ENCODE measurements at regions not wholly inside any gene's neighbourhood (a gene's known extent, or its start where the extent isn't known, plus 50 kb on each side); places are given as distances from the start of the nearest gene placed in this dataset.

GRCh38 chr6:48869595-48869994 is 593.5 kb downstream of the MMUT start:
- TF ChIP-seq REST (IDR thresholded peaks at IDR 0.05; ENCODE audit: low read depth): no peak
- TF ChIP-seq POLR2A (IDR thresholded peaks at IDR 0.05; ENCODE audit: borderline replicate concordance, extremely low read depth, insufficient read depth, insufficient read length): no peak
- no peak for TF ChIP-seq CTCF (IDR thresholded peaks at IDR 0.05 in 2 of 3, conservative IDR thresholded peaks at IDR 0.05 in 1 of 3; ENCODE audit: borderline replicate concordance in 1 of 3, insufficient read depth in 1 of 3, low read depth in 2 of 3, low read length in 2 of 3)
- no peak for TF ChIP-seq EZH2phosphoT487 (IDR thresholded peaks at IDR 0.05; ENCODE audit: borderline replicate concordance)
- TF ChIP-seq POLR2AphosphoS5 (IDR thresholded peaks at IDR 0.05; ENCODE audit: low read depth, low read length): no peak
- no peak for TF ChIP-seq EZH2 (IDR thresholded peaks at IDR 0.05)
- TF ChIP-seq YY1 (IDR thresholded peaks at IDR 0.05; ENCODE audit: extremely low read depth, insufficient replicate concordance, low read depth, low read length): no peak
- no peak for TF ChIP-seq CBX3 (IDR thresholded peaks at IDR 0.05; ENCODE audit: low read depth)
- no peak for TF ChIP-seq ZNF274 (IDR thresholded peaks at IDR 0.05; ENCODE audit: low read depth, low read length)
- TF ChIP-seq MAX (IDR thresholded peaks at IDR 0.05): no peak
- TF ChIP-seq RAD21 (IDR thresholded peaks at IDR 0.05; ENCODE audit: low read depth): no peak
- no peak for TF ChIP-seq CEBPB (IDR thresholded peaks at IDR 0.05; ENCODE audit: low read depth)
